C4-2B (cell line): ENCODE measurements at regions not wholly inside any gene's neighbourhood (a gene's known extent, or its start where the extent isn't known, plus 50 kb on each side); places are given as distances from the start of the nearest gene placed in this dataset.

Source experiments
- ZFX ChIP-seq: fragments of 450-650 bp; IDR thresholded peaks from 2 replicates; pipeline ENCODE4 v1.6.1; 2017
- TF ChIP-seq, protein P1 (sequence below): fragments of 450-650 bp; conservative IDR thresholded peaks from 2 replicates; pipeline ENCODE4 v1.5.1; 2017; ENCODE audit warnings: mild to moderate bottlenecking

DNA sequence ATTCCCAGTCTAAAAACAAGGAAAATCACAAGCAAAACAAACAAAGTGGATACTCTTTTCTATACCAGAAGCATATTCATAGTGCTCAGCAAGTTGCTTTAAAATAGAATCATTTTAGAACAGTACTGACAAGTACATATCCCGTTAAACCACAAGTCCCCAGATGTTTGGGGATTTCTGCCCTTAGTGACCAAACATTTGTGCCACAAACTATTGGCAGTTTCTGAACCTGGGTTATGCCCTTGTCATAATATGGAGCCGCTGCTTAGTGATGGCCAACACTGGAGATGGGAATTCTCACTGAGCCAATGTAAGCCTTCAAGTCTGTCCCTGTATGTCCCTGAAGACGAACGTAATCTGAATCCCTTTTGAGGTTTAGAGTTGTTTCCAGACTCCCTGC is 436.7 kb upstream of the JAG1 start:
- TF ChIP-seq, protein P1, sequence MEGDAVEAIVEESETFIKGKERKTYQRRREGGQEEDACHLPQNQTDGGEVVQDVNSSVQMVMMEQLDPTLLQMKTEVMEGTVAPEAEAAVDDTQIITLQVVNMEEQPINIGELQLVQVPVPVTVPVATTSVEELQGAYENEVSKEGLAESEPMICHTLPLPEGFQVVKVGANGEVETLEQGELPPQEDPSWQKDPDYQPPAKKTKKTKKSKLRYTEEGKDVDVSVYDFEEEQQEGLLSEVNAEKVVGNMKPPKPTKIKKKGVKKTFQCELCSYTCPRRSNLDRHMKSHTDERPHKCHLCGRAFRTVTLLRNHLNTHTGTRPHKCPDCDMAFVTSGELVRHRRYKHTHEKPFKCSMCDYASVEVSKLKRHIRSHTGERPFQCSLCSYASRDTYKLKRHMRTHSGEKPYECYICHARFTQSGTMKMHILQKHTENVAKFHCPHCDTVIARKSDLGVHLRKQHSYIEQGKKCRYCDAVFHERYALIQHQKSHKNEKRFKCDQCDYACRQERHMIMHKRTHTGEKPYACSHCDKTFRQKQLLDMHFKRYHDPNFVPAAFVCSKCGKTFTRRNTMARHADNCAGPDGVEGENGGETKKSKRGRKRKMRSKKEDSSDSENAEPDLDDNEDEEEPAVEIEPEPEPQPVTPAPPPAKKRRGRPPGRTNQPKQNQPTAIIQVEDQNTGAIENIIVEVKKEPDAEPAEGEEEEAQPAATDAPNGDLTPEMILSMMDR, result no peak
- TF ChIP-seq ZFX, result no peak
